Cardiac fibroblast (primary cell): ENCODE measurements at regions not wholly inside any gene's neighbourhood (a gene's known extent, or its start where the extent isn't known, plus 50 kb on each side); places are given as distances from the start of the nearest gene placed in this dataset.

ENCODE experiments used
- DNase-seq, 2 donors: peaks; one replicate each; pipeline versions ENCODE4 v3.0.0 to v3.0.0-alpha.2; 2010; ENCODE audit warnings: low read depth in 2 of 2
- H3K4me3 ChIP-seq, 2 donors: replicated peaks in 1 of 2; 1 replicate in 1 of 2; 2 replicates in 1 of 2; pipeline ENCODE4 v1.5.1; 2011; ENCODE audit warnings: low read depth in 2 of 2, low read length in 2 of 2, mild to moderate bottlenecking in 2 of 2, moderate library complexity in 1 of 2
- CTCF ChIP-seq: IDR thresholded peaks from one replicate; pipeline ENCODE4 v1.5.1; 2011; ENCODE audit warnings: low read depth, mild to moderate bottlenecking, low read length, inconsistent platforms

GRCh38 chr11:128407962-128408361 is 179.4 kb downstream of the ETS1 start:
- DNase-seq, result peak; percentile 68 to 82
- TF ChIP-seq CTCF, result no peak
- no peak overlapping the region for H3K4me3 ChIP-seq

GRCh38 chr11:128405714-128406662 is 181.4 kb downstream of the ETS1 start:
- H3K4me3 ChIP-seq, result no peak overlapping the region
- no peak for TF ChIP-seq CTCF
- DNase-seq, result peak; percentile 27 to 48

- DNase-seq, result no peak
- TF ChIP-seq CTCF, result no peak
- H3K4me3 ChIP-seq, result no peak overlapping the region
Measured at GRCh38 chr11:128405112-128405511, 182.2 kb downstream of the ETS1 start.

GRCh38 chr11:128404437-128404836 is 182.9 kb downstream of the ETS1 start:
- no peak for TF ChIP-seq CTCF
- H3K4me3 ChIP-seq, result no peak overlapping the region
- no peak for DNase-seq

GRCh38 chr11:128400382-128401203 is 186.8 kb downstream of the ETS1 start:
- no peak for TF ChIP-seq CTCF
- DNase-seq, result peak in 1 of 2 donors; percentile 53

GRCh38 chr11:128399251-128400121 is 187.9 kb downstream of the ETS1 start:
- no peak for TF ChIP-seq CTCF
- DNase-seq, result peak; percentile 43 to 56
- H3K4me3 ChIP-seq, result no peak overlapping the region

More at GRCh38 chr11:128400382-128401203, 186.8 kb downstream of the ETS1 start:
- no peak overlapping the region for H3K4me3 ChIP-seq
